H1 (cell line): ENCODE measurements at regions not wholly inside any gene's neighbourhood (a gene's known extent, or its start where the extent isn't known, plus 50 kb on each side); places are given as distances from the start of the nearest gene placed in this dataset.

Experiments
- BACH1 ChIP-seq: IDR thresholded peaks from 2 replicates; pipeline ENCODE4 v1.6.1; 2012; ENCODE audit warnings: low read length, improper control_type of control experiment
- KDM4A ChIP-seq: IDR thresholded peaks from one replicate; pipeline ENCODE4 v1.7.1; 2012; ENCODE audit warnings: low read depth, mild to moderate bottlenecking, moderate library complexity, low read length, inconsistent platforms; ENCODE audit not compliant: severe bottlenecking
- ZNF274 ChIP-seq: IDR thresholded peaks from 2 replicates; pipeline ENCODE4 v1.7.0; 2012; ENCODE audit warnings: low read length, borderline replicate concordance; ENCODE audit errors: extremely low read depth
- TF ChIP-seq, protein P1 (sequence below): fragments of 300-600 bp; sonication (generic); IDR thresholded peaks from 2 replicates; pipeline ENCODE4 v1.7.1; 2012; ENCODE audit warnings: low read length, moderate library complexity, mild to moderate bottlenecking, inconsistent platforms; ENCODE audit not compliant: insufficient replicate concordance
- TF ChIP-seq, protein P2 (sequence below): IDR thresholded peaks from 2 replicates; pipeline ENCODE4 v1.6.1; 2012; ENCODE audit warnings: inconsistent platforms
- TF ChIP-seq, protein P3 (sequence below): IDR thresholded peaks from 2 replicates; pipeline ENCODE4 v1.6.1; 2011; ENCODE audit warnings: low read length, improper control_type of control experiment

DNA sequence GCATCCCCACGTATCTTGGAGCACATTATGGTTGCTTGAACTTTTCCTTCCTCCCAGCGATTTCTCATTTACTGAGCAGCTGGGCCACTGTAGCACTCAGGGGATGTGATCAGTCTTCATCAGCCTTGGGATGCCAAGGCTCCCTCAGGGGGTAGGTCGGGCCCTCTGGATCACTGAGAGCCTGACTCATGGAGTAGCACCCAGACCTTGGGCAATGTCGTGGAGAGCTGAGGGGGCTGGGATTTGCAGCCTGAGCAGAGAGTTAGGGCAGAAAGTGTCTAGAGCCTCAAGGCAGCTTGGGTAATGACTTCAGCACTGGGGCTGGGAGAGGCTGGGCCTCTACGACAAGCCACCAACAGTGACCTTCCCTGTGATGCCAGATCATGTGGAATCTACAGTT lies 86.5 kb upstream of the CXCL12 start (continued):
- TF ChIP-seq, protein P1, sequence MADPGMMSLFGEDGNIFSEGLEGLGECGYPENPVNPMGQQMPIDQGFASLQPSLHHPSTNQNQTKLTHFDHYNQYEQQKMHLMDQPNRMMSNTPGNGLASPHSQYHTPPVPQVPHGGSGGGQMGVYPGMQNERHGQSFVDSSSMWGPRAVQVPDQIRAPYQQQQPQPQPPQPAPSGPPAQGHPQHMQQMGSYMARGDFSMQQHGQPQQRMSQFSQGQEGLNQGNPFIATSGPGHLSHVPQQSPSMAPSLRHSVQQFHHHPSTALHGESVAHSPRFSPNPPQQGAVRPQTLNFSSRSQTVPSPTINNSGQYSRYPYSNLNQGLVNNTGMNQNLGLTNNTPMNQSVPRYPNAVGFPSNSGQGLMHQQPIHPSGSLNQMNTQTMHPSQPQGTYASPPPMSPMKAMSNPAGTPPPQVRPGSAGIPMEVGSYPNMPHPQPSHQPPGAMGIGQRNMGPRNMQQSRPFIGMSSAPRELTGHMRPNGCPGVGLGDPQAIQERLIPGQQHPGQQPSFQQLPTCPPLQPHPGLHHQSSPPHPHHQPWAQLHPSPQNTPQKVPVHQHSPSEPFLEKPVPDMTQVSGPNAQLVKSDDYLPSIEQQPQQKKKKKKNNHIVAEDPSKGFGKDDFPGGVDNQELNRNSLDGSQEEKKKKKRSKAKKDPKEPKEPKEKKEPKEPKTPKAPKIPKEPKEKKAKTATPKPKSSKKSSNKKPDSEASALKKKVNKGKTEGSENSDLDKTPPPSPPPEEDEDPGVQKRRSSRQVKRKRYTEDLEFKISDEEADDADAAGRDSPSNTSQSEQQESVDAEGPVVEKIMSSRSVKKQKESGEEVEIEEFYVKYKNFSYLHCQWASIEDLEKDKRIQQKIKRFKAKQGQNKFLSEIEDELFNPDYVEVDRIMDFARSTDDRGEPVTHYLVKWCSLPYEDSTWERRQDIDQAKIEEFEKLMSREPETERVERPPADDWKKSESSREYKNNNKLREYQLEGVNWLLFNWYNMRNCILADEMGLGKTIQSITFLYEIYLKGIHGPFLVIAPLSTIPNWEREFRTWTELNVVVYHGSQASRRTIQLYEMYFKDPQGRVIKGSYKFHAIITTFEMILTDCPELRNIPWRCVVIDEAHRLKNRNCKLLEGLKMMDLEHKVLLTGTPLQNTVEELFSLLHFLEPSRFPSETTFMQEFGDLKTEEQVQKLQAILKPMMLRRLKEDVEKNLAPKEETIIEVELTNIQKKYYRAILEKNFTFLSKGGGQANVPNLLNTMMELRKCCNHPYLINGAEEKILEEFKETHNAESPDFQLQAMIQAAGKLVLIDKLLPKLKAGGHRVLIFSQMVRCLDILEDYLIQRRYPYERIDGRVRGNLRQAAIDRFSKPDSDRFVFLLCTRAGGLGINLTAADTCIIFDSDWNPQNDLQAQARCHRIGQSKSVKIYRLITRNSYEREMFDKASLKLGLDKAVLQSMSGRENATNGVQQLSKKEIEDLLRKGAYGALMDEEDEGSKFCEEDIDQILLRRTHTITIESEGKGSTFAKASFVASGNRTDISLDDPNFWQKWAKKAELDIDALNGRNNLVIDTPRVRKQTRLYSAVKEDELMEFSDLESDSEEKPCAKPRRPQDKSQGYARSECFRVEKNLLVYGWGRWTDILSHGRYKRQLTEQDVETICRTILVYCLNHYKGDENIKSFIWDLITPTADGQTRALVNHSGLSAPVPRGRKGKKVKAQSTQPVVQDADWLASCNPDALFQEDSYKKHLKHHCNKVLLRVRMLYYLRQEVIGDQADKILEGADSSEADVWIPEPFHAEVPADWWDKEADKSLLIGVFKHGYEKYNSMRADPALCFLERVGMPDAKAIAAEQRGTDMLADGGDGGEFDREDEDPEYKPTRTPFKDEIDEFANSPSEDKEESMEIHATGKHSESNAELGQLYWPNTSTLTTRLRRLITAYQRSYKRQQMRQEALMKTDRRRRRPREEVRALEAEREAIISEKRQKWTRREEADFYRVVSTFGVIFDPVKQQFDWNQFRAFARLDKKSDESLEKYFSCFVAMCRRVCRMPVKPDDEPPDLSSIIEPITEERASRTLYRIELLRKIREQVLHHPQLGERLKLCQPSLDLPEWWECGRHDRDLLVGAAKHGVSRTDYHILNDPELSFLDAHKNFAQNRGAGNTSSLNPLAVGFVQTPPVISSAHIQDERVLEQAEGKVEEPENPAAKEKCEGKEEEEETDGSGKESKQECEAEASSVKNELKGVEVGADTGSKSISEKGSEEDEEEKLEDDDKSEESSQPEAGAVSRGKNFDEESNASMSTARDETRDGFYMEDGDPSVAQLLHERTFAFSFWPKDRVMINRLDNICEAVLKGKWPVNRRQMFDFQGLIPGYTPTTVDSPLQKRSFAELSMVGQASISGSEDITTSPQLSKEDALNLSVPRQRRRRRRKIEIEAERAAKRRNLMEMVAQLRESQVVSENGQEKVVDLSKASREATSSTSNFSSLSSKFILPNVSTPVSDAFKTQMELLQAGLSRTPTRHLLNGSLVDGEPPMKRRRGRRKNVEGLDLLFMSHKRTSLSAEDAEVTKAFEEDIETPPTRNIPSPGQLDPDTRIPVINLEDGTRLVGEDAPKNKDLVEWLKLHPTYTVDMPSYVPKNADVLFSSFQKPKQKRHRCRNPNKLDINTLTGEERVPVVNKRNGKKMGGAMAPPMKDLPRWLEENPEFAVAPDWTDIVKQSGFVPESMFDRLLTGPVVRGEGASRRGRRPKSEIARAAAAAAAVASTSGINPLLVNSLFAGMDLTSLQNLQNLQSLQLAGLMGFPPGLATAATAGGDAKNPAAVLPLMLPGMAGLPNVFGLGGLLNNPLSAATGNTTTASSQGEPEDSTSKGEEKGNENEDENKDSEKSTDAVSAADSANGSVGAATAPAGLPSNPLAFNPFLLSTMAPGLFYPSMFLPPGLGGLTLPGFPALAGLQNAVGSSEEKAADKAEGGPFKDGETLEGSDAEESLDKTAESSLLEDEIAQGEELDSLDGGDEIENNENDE: no peak
- TF ChIP-seq, protein P2, sequence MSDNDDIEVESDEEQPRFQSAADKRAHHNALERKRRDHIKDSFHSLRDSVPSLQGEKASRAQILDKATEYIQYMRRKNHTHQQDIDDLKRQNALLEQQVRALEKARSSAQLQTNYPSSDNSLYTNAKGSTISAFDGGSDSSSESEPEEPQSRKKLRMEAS: no peak
- TF ChIP-seq ZNF274: no peak
- no peak for TF ChIP-seq BACH1
- TF ChIP-seq, protein P3, sequence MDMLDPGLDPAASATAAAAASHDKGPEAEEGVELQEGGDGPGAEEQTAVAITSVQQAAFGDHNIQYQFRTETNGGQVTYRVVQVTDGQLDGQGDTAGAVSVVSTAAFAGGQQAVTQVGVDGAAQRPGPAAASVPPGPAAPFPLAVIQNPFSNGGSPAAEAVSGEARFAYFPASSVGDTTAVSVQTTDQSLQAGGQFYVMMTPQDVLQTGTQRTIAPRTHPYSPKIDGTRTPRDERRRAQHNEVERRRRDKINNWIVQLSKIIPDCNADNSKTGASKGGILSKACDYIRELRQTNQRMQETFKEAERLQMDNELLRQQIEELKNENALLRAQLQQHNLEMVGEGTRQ: no peak
- no peak for TF ChIP-seq KDM4A
